Colonic mucosa (tissue), 4 donors: ENCODE measurements at regions not wholly inside any gene's neighbourhood (a gene's known extent, or its start where the extent isn't known, plus 50 kb on each side); places are given as distances from the start of the nearest gene placed in this dataset.
"Not testable (repeated sequence)": the region's sequence is repeated elsewhere in the genome, so short reads cannot be mapped to it uniquely, and the experiment has no call there.

Experiments used
- DNase-seq: peaks from one replicate; pipeline ENCODE4 v3.0.0-alpha.2; 2020
- H3K27ac ChIP-seq: fragments of 200-600 bp; one replicate; pipeline ENCODE4 v1.8.0; 2021
- H3K27me3 ChIP-seq: fragments of 200-600 bp; one replicate; pipeline ENCODE4 v1.8.0; 2021
- H3K36me3 ChIP-seq: fragments of 200-600 bp; one replicate; pipeline ENCODE4 v1.8.0; 2021
- H3K4me1 ChIP-seq: fragments of 200-600 bp; one replicate; pipeline ENCODE4 v1.8.0; 2021; ENCODE audit warnings: mild to moderate bottlenecking
- H3K4me3 ChIP-seq: fragments of 200-600 bp; one replicate; pipeline ENCODE4 v1.8.0; 2021
- H3K9ac ChIP-seq, 2 donors: one replicate each; pipeline ENCODE4 v1.7.0; 2013; ENCODE audit warnings: control low read depth in 2 of 2, low read depth in 2 of 2, low read length in 2 of 2
- H3K9me3 ChIP-seq: fragments of 200-600 bp; one replicate; pipeline ENCODE4 v1.8.0; 2021
- intact Hi-C: fragments of 100-400 bp; cut with DNase I; formaldehyde crosslinking; loops from one replicate; pipeline ENCODE4 v1.14.1; 2022
- TF ChIP-seq, protein P1 (sequence below): fragments of 200-600 bp; IDR thresholded peaks from one replicate; pipeline ENCODE4 v1.8.0; 2022; ENCODE audit warnings: antibody characterized with exemption, mild to moderate bottlenecking
- donor health status: healthy.
- donor health status: DM: no; HTN: no; CAD: no.
- donor health status: DM: no; HTN: no; CAD: no.

DNA sequence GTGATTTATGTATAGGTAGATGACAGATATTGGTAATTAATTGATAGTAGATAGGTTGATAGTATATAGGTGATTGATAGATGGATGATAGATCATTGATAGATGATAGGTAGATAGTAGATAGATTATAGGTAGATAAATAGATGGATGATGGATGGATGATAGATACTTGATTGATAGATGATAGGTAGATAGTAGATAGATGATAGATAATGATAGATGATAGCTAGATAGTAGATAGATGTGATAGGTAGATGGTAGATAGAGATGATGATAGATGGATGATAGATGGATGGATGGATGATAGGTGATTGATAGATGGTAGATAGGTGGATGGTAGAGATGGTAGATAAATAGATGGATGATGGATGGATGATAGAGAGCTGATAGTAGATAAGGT is 62.0 kb upstream of the SAMD11 start:
- Histone ChIP-seq H3K9me3 (no peaks in the 10 kb centered on the region), H3K36me3 (no peaks in the 10 kb centered on the region), H3K4me1 (no peaks in the 10 kb centered on the region), H3K4me3 (no peak overlapping the region), H3K27me3 (no peaks in the 10 kb centered on the region), H3K9ac (no peak overlapping the region), H3K27ac (no peak overlapping the region)
- intact Hi-C loops: no loop called here
- TF ChIP-seq, protein P1, sequence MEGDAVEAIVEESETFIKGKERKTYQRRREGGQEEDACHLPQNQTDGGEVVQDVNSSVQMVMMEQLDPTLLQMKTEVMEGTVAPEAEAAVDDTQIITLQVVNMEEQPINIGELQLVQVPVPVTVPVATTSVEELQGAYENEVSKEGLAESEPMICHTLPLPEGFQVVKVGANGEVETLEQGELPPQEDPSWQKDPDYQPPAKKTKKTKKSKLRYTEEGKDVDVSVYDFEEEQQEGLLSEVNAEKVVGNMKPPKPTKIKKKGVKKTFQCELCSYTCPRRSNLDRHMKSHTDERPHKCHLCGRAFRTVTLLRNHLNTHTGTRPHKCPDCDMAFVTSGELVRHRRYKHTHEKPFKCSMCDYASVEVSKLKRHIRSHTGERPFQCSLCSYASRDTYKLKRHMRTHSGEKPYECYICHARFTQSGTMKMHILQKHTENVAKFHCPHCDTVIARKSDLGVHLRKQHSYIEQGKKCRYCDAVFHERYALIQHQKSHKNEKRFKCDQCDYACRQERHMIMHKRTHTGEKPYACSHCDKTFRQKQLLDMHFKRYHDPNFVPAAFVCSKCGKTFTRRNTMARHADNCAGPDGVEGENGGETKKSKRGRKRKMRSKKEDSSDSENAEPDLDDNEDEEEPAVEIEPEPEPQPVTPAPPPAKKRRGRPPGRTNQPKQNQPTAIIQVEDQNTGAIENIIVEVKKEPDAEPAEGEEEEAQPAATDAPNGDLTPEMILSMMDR: no peak
- no peak for DNase-seq

DNA sequence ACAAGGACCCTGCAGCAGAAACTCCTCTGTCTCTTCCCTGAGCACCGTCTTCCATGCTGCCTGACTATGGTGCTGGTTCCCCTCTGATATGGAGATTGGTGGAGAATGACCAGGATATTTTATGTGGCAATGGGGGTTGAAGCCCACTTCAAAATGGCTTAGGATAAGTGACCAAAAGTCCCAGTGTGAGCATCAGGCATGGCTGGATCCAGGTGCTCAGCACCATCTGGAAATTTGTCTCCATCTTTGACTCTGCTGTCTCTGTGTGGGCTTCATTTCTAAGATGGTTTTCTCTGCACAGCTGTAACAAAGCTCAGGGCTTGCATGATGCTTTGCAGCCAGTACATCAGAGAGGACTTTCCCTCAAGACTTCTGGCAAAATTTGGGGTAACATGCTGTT is 61.1 kb upstream of the SAMD11 start:
- H3K4me1 ChIP-seq, DNase-seq, H3K36me3 ChIP-seq, H3K9ac ChIP-seq, H3K27me3 ChIP-seq, H3K9me3 ChIP-seq, H3K4me3 ChIP-seq, H3K27ac ChIP-seq, intact Hi-C loops: not testable (repeated sequence)

DNA sequence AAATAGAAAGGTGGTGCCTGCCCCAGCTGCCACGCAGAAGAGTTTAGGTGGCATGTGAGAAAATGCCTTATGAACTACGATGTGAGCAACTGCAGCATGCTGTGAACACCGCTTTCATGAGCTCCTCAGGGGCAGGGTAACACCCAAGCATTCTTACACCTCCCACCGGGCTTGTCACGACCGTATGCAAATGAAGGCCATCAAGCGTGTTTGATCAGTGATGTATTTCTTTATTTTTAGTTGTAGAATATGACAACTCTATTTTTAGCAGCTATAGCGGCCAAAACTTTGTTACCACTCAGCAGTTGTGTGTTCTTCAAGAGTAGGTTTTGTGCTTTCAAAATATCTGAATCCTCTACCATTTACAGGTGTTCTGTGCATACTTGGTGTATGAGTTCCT is 58.1 kb upstream of the SAMD11 start:
- H3K27ac ChIP-seq, H3K4me1 ChIP-seq, H3K27me3 ChIP-seq, H3K4me3 ChIP-seq, H3K36me3 ChIP-seq, DNase-seq, intact Hi-C loops, H3K9me3 ChIP-seq, H3K9ac ChIP-seq: not testable (repeated sequence)

- no peak overlapping the region for H3K4me3 ChIP-seq
- no peaks in the 10 kb centered on the region for H3K9me3 ChIP-seq
- intact Hi-C loops: no loop called here
- TF ChIP-seq, protein P1: no peak
- H3K4me1 ChIP-seq: no peaks in the 10 kb centered on the region
- no peaks in the 10 kb centered on the region for H3K36me3 ChIP-seq
- no peak overlapping the region for H3K9ac ChIP-seq
- H3K27me3 ChIP-seq: no peaks in the 10 kb centered on the region
- no peak for DNase-seq
- no peak overlapping the region for H3K27ac ChIP-seq
Measured at GRCh38 chr1:866095-866494, 57.6 kb upstream of the SAMD11 start.

DNA sequence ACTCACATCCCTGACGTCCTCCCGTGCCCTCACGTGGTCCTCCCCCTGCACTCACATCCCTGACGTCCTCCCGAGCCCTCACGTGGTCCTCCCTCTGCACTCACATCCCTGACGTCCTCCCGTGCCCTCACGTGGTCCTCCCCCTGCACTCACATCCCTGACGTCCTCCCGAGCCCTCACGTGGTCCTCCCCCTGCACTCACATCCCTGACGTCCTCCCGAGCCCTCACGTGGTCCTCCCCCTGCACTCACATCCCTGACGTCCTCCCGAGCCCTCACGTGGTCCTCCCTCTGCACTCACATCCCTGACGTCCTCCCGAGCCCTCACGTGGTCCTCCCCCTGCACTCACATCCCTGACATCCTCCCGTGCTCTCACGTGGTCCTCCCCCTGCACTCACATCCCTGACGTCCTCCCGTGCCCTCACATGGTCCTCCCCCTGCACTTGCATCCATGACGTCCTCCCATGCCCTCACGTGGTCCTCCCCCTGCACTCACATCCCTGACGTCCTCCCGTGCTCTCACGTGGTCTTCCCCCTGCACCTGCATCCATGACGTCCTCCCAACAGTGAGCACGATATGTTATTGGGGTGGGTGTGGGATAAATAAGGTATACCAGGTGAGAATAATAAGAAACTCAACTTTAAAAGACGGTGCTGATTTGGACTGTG is 57.0 kb upstream of the SAMD11 start:
- H3K4me1 ChIP-seq, H3K27ac ChIP-seq, intact Hi-C loops, H3K36me3 ChIP-seq, DNase-seq, H3K9ac ChIP-seq, H3K9me3 ChIP-seq, H3K4me3 ChIP-seq, H3K27me3 ChIP-seq: not testable (repeated sequence)

- H3K4me1 ChIP-seq, intact Hi-C loops, H3K36me3 ChIP-seq, H3K9me3 ChIP-seq, H3K27me3 ChIP-seq, H3K27ac ChIP-seq, H3K9ac ChIP-seq, DNase-seq, H3K4me3 ChIP-seq: not testable (repeated sequence)
Measured at GRCh38 chr1:867550-867949, 56.2 kb upstream of the SAMD11 start.

GRCh38 chr1:869499-870244 is 54.1 kb upstream of the SAMD11 start:
- H3K4me1 ChIP-seq: no peaks in the 10 kb centered on the region
- no peaks in the 10 kb centered on the region for H3K9me3 ChIP-seq
- TF ChIP-seq, protein P1: peak; percentile 73
- peak overlapping the region; percentile 26 for H3K4me3 ChIP-seq
- no peak overlapping the region for H3K27ac ChIP-seq
- H3K36me3 ChIP-seq: no peaks in the 10 kb centered on the region
- no peaks in the 10 kb centered on the region for H3K27me3 ChIP-seq
- intact Hi-C loops: no loop called here
- DNase-seq: peak; percentile 54
- H3K9ac ChIP-seq: peak overlapping the region in 1 of 2 donors; percentile 35
